ENCODE measurements at regions not wholly inside any gene's neighbourhood (a gene's known extent, or its start where the extent isn't known, plus 50 kb on each side); places are given as distances from the start of the nearest gene placed in this dataset.

DNA sequence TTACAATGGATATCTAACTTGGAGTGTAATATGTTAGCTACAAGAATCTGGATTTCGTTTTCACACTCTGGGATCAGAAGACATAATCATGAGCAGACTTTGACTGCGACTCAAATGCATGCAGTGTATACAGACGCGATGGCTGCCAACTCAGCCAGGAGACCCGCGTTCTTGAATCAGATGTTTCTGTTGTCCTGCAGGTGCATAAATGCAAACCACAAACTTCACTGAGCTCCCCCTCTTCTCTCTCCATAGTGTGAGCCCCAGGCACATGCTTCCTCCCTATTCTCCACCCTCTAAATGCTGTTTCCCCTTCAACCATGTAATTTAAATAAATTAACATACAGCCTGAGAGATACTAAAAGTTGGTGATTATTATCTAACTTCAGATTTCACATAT lies 347.9 kb downstream of the DCHS2 start:
- TF ChIP-seq, protein P1, sequence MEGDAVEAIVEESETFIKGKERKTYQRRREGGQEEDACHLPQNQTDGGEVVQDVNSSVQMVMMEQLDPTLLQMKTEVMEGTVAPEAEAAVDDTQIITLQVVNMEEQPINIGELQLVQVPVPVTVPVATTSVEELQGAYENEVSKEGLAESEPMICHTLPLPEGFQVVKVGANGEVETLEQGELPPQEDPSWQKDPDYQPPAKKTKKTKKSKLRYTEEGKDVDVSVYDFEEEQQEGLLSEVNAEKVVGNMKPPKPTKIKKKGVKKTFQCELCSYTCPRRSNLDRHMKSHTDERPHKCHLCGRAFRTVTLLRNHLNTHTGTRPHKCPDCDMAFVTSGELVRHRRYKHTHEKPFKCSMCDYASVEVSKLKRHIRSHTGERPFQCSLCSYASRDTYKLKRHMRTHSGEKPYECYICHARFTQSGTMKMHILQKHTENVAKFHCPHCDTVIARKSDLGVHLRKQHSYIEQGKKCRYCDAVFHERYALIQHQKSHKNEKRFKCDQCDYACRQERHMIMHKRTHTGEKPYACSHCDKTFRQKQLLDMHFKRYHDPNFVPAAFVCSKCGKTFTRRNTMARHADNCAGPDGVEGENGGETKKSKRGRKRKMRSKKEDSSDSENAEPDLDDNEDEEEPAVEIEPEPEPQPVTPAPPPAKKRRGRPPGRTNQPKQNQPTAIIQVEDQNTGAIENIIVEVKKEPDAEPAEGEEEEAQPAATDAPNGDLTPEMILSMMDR (IDR thresholded peaks at IDR 0.05): no peak
- H3K4me3 Mint-ChIP-seq: no peak overlapping the region
- no peaks in the 10 kb centered on the region for H3K79me2 ChIP-seq (ENCODE audit: insufficient read depth, low read length)
- no peak for DNase-seq
- H3K27ac Mint-ChIP-seq: no peak overlapping the region
- no peak overlapping the region for H2AFZ ChIP-seq (ENCODE audit: insufficient read depth, low read depth, low read length, poor library complexity, severe bottlenecking)
- H4K20me1 ChIP-seq (ENCODE audit: insufficient read depth, low read length): no peaks in the 10 kb centered on the region
- no peaks in the 10 kb centered on the region for H3K36me3 Mint-ChIP-seq
- peaks cover 0 to 1% (median 0%) of the 10 kb centered on the region in 3 donors for H3K27me3 Mint-ChIP-seq (ENCODE audit: low read depth in 3 of 3)
- WGBS (ENCODE audit: insufficient coverage): 92% methylated on average over 6 of the region's 6 CpGs
- H3K9me3 ChIP-seq (replicated peaks in 1 of 2; ENCODE audit: control insufficient read depth in 1 of 2, insufficient read depth in 1 of 2, low read length in 2 of 2): no peaks in the 10 kb centered on the region
- intact Hi-C loops (cut with micrococcal nuclease): no loop called here
- no peak overlapping the region for H3K4me3 ChIP-seq (replicated peaks in 1 of 3; ENCODE audit: low read depth in 2 of 3, low read length in 3 of 3)
- no peak overlapping the region for H3K9ac ChIP-seq (ENCODE audit: insufficient read depth, low read length, poor library complexity, severe bottlenecking)
- peaks cover 0 to 4% (median 0%) of the 10 kb centered on the region in 7 donors for H3K9me3 Mint-ChIP-seq
- no peaks in the 10 kb centered on the region for H3K27me3 ChIP-seq (ENCODE audit: control insufficient read depth in 2 of 2, insufficient read depth in 2 of 2, low read length in 2 of 2)
- no peaks in the 10 kb centered on the region for H3K4me1 Mint-ChIP-seq
- H3K4me2 ChIP-seq (replicated peaks; ENCODE audit: extremely low read depth, low read length, poor library complexity, severe bottlenecking): no peak overlapping the region
- H3K27ac ChIP-seq (ENCODE audit: low read depth in 1 of 2, low read length in 2 of 2): no peak overlapping the region
- no peaks in the 10 kb centered on the region for H3K36me3 ChIP-seq (replicated peaks in 1 of 2; ENCODE audit: control insufficient read depth in 1 of 2, insufficient read depth in 2 of 2, low read length in 2 of 2)
- H3K4me1 ChIP-seq (ENCODE audit: control insufficient read depth in 1 of 2, insufficient read depth in 2 of 2, low read length in 2 of 2): no peaks in the 10 kb centered on the region

DNA sequence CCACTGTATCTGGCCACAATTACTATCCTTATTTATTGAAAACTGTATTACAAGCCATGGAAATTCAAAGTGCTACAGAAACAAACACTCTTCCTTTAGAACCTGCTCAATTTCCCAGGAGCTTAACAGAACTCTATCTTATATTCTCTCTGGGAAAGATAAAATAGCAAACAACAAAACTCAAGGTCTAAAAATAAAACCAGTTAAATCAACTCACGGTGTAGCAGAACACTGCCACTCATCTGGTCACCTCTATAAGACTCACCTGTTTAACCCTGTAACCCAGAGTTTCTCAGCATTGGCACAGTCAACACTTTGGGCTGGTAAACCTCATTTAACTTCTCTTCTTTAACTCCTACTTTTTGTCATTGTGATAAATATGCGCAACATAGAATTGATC lies 348.9 kb downstream of the DCHS2 start:
- Mint-ChIP-seq H3K4me3 (no peak overlapping the region), H3K4me1 (no peaks in the 10 kb centered on the region), H3K27me3 (ENCODE audit: low read depth in 3 of 3) (peaks cover 0 to 1% (median 0%) of the 10 kb centered on the region in 3 donors), H3K9me3 (peaks cover 0 to 4% (median 0%) of the 10 kb centered on the region in 7 donors), H3K27ac (no peak overlapping the region), H3K36me3 (no peaks in the 10 kb centered on the region)
- H3K4me1 ChIP-seq (ENCODE audit: control insufficient read depth in 1 of 2, insufficient read depth in 2 of 2, low read length in 2 of 2): no peaks in the 10 kb centered on the region
- intact Hi-C loops (cut with micrococcal nuclease): no loop called here
- H3K9ac ChIP-seq (ENCODE audit: insufficient read depth, low read length, poor library complexity, severe bottlenecking): no peak overlapping the region
- no peak overlapping the region for H3K27ac ChIP-seq (ENCODE audit: low read depth in 1 of 2, low read length in 2 of 2)
- no peaks in the 10 kb centered on the region for H3K36me3 ChIP-seq (replicated peaks in 1 of 2; ENCODE audit: control insufficient read depth in 1 of 2, insufficient read depth in 2 of 2, low read length in 2 of 2)
- no peaks in the 10 kb centered on the region for H3K9me3 ChIP-seq (replicated peaks in 1 of 2; ENCODE audit: control insufficient read depth in 1 of 2, insufficient read depth in 1 of 2, low read length in 2 of 2)
- no peaks in the 10 kb centered on the region for H3K79me2 ChIP-seq (ENCODE audit: insufficient read depth, low read length)
- no CpG with 5 or more reads among the region's 2 CpGs for WGBS (ENCODE audit: insufficient coverage)
- TF ChIP-seq, protein P1 (IDR thresholded peaks at IDR 0.05): no peak
- DNase-seq: no peak
- H3K4me2 ChIP-seq (replicated peaks; ENCODE audit: extremely low read depth, low read length, poor library complexity, severe bottlenecking): no peak overlapping the region
- no peak overlapping the region for H3K4me3 ChIP-seq (replicated peaks in 1 of 3; ENCODE audit: low read depth in 2 of 3, low read length in 3 of 3)
- no peak overlapping the region for H2AFZ ChIP-seq (ENCODE audit: insufficient read depth, low read depth, low read length, poor library complexity, severe bottlenecking)
- H4K20me1 ChIP-seq (ENCODE audit: insufficient read depth, low read length): no peaks in the 10 kb centered on the region
- no peaks in the 10 kb centered on the region for H3K27me3 ChIP-seq (ENCODE audit: control insufficient read depth in 2 of 2, insufficient read depth in 2 of 2, low read length in 2 of 2)
